DMS114 treated with DMSO at 0.1 percent for 48 hours (cell line): ENCODE measurements at regions not wholly inside any gene's neighbourhood (a gene's known extent, or its start where the extent isn't known, plus 50 kb on each side); places are given as distances from the start of the nearest gene placed in this dataset.
"Not testable (repeated sequence)": the region's sequence is repeated elsewhere in the genome, so short reads cannot be mapped to it uniquely, and the experiment has no call there.

Experiments
- DNase-seq: peaks from one replicate; lab custom pipeline; 2025; ENCODE audit not compliant: unreplicated experiment; lab: John Stamatoyannopoulos, UW

DNA sequence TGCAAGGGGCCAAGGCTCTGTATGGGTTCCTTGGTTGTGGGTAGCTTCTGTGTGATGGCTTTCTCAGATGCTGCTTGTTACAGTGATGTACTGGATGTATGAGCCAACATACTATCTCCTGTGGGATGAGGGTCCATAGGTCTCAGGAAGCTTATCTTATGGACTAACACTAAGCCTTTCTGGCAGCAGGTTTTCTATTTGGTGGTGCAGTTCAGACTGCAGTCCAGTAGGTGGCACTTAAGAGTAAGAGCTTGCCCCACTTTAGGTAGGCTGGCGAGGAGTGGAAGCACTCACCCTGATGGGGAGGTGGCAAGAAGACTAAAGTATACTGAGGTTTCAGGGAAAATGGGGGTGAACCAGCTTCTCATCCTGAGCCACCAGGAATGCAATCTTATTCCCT is 306.7 kb upstream of the MAOA start:
- no peak for DNase-seq

DNA sequence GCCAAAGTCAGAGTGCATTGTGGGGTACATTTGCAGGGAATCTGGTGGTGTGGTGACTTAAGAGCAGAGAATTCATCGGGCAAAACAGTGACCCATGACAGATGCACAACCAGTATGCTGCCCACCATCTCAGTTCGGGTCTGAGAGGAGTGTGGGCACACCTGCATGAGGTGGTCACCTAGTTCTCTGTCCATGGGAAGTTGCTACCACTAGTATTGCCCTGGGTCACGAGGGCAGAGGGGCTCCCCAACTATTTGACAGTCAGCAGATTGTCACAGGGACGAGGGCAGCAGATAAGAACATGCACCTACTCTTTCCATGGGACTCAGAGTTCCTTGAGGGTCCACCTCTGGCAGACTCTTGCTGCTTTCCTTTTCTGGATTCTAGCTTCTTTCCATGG is 305.2 kb upstream of the MAOA start:
- no peak for DNase-seq

DNA sequence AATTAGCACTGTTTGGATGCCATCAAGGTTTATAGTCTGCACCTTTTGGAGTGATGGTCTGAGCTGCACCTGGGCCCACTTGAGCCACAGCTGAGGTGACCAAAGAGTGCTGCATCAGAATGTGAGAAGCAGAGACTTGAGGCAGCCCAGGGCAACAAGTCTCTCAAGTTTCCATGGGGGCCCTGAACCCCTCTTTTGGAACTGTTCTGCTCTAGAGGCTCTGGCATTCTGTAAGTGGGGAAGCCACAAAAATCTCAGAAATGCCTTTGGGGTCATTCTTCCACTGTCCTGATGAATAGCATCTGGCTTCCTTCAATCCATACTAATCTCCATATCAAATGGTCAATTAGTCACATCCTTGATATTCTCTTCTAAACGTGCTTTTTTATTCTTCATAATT is 298.4 kb upstream of the MAOA start:
- DNase-seq = no peak

DNA sequence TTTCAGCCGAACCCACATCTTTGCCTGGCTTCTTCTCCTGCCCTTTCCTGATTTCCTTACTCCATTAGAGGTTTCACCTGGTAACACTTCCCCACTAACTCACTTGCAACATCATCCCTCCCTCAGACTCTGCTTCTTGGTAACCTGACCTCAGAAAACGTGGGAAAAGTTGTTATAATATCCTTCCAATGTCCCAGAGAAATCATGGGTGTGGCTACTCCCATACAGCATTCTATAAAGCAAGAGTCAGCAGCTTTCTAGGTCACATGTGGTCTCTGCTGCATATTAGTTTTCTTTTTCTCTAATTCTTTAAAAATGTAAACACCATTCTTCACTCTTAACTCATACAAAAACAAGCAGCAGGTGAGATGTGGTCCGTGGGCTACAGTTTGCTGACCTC is 283.1 kb upstream of the MAOA start:
- DNase-seq = no peak

DNA sequence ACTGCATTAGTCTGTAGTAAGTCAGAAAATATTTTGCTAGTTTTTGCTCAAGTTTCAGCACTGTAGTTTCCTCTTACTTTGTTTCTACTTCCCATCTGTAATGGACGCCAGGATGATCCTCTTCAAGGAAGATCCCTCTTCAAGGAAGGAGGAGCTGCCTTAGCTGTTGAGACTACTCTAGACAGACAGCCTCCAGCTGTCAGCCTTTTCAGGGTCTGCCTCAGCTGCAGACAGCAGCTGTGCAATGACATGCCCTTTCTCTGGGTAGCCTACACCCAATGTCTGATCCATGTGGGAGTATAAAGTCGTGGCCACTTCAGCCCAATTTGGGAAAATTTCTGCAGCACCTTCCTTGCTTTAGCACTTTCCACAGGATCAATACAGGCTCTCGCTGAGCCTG is 281.0 kb upstream of the MAOA start:
- DNase-seq = no peak

DNA sequence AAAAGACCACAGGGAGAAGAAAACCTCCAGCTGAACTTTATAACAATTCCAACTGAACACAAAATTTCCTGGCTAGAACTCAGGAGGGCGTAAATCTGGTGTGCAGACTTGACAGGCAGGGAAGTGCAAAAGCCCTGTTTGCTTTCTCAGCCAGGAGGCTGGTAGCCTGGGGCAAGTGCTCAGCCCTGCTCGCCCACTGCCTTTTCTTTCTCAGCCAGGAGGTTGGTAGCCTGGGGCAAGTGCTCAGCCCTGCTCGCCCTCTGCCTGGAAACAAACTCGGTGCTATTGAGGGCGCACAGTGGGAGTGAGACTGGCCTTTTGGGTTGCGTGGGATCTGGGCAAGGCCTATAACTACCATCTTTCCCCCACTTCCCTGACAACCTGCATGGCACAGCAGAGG is 275.4 kb upstream of the MAOA start:
- no peak for DNase-seq

DNA sequence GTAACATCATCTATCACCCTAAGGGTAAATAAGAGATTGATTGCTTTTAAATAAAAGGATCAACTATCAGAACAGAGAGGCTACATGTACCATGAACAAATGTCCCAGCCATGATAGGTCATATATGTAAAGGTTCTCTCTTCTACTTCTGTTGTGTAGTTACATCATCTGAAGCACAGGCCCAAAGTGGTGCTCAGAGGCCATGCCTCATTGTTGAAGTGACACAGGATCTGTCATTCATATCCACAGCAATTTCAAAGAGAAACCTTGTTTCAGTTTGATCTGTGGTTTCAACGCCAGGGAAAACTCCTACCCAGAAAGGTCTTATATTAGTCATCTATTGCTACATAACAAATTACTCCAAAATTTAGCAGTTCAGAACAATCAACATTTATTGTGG is 269.2 kb upstream of the MAOA start:
- DNase-seq = no peak

DNA sequence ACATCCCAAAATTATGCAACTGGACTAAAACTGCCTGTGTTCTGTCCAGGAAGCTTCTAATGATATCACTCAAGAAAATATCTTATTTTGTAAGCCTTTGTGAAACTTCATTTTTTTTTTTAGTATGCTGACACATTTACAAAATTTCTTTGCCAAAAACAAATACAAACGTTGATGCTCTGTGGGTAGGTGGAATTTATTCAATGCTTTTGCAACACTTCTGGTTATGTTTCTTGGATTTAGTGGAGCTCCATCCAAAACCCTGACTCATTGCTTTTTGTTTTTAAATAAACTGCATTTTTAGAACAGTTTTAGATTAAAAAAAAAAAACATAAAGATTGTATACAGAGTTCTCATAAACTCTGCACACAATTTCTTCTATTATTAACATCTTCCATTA is 250.9 kb upstream of the MAOA start:
- DNase-seq = no peak

DNA sequence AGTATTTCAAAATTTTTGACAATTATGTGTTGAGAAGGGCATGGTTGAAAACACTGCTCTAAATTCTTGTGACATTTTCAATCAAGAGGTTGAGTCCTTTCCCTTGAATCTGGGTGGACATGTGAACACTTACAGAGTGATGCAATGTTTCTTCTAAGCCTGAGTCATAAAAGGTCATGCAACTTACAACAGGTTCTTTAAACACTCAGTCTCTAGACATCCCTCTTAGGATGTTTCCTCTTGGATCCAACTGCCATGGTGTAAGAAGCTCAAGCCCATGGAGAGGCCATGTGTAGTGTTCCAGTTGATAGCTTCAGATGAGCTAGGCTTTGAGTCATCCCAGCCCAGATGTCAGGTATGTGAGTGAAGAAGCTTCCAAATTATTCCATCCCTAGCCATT is 232.2 kb upstream of the MAOA start:
- DNase-seq = no peak

DNA sequence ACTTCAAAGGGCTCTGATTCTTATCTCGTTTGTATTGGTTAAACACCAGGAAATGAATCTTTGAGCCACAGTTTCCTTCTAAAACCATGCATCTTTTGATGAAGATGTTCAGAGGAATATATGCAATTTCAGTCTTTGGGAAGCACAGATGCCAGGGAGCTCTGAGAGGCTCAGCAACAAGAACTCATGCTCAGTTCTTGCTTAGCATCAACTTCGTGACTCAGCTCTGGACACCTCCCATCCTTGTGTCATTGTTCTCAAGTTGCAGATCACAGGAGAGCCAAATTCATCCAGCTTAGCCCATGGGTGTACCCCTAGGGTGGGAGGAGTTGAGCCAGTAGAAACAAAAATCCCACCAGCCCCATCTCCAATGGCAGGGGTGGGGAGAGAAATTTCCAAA is 219.6 kb upstream of the MAOA start:
- no peak for DNase-seq

DNA sequence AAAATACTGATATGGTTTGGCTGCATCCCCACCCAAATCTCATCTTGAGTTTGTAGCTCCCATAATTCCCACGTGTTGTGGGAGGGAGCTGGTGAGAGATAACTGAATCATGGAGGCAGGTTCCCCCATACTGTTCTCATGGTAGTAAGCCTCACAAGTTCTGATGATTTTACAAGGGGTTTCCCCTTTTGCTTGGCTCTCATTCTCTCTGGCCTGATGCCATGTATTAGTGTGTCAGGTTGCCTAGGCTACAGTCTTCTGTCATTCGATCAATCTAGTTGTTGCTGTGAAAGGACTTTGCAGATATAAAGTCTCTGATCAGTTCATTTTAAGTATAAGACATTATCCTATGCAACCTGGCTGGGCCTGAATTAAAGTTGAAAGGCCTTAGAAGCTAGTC is 209.3 kb upstream of the MAOA start:
- DNase-seq = no peak

DNA sequence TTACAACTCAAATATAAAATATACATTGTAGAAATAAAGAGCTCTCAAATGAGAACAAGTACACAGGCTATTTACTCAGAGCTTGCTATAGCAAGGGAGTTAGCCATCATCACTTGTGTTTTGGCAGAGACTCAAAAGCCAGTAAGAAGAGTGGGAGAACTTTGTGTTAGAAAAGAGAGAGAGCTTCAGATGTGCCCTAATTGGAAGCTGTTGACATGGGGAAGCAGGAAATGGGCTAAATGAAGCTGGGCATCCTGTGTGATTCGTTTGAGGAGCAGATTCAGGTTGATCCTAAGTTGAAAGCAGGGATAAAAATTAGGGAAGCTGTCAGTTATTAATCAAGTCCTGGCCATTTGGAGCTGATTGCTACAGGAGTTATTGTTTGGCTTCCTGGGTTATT is 207.4 kb upstream of the MAOA start:
- DNase-seq = no peak

DNA sequence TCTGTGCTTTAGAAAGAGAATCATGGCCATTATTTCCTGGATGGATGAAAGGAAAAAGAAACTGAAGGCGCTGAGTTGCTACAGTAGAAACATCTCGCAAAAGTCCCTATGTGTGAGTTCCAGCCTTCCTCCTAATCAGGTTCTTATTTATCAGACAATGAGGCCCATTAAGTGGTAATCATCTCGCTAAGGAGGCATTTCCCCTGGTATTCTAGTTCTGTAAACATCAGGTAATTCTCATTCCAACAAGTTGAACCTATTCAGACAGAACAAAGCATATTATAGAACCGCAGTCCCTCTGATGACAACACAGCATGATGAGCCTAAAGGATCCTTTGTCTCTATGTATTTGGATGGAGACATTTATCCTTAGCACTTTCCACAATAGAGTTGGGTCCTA is 205.7 kb upstream of the MAOA start:
- no peak for DNase-seq

DNA sequence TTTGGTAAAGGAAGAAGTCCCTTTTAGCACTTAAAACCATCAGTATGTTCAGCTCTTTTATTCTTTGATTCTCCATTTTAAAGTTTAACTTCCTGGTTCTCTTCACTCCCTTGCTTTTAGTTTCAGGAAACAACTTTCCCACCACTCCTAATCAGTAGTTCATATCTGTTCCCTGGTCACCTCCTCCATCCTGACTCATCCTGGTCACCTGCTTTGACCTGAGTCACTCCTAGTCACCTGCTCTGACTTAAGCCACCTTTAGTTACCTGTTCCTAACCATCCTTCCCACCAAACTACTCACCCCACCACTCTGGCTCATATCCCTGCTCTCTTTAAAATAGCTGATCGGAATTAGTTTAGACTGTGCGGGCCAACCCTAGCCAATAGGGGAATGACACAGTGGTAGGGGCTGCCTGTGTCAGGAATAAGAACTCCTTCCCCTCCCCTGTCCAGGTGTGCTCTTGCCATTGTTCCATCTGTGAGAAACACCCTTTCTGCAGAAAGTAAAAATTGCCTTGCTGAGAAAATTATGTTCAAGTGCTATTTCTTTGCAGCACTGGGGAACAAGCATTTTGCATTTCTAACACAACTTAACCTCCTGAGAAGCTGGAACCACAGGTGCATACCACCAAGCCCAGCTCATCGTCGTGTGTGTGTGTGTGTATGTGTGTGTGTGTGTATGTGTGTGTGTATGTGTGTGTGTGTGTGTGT is 204.0 kb upstream of the MAOA start:
- DNase-seq = not testable (repeated sequence)

DNA sequence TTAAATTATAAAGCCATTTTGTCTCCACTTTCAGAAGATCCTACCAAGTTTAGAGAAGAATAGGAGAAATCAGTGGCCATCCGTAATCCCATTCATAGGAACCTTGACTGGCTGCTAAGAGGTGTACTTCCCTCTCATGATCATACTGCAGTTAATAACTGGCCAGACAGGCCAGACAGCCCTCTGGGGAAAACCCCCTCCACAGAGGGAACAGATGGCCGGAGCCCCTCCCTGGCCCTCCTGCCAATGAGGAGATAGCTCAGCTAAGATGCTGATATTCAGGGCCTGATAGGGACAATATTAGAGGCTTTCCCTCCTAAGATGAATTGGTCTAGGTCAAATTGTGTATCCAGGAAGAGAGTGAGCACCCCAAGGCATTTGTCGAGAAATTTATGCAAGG is 200.0 kb upstream of the MAOA start:
- no peak for DNase-seq

DNA sequence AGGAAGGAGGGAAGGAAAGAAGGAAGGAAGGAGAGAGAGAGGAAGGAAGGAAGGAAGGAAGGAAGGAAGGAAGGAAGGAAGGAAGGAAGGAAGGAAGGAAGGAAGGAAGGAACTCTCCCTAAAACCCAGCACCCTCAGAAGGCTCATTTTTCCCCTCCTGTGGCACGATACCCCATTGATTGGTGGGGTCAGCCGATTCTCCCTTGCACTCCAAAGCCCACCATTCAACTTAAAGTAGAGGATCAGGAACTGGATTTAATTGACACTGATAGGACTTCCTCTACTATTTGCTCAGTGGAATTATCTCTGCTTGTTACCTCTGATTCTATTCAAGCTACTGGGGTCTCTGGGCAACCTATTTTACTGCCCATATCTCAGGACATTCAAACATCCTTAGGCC is 199.2 kb upstream of the MAOA start:
- no peak for DNase-seq

DNA sequence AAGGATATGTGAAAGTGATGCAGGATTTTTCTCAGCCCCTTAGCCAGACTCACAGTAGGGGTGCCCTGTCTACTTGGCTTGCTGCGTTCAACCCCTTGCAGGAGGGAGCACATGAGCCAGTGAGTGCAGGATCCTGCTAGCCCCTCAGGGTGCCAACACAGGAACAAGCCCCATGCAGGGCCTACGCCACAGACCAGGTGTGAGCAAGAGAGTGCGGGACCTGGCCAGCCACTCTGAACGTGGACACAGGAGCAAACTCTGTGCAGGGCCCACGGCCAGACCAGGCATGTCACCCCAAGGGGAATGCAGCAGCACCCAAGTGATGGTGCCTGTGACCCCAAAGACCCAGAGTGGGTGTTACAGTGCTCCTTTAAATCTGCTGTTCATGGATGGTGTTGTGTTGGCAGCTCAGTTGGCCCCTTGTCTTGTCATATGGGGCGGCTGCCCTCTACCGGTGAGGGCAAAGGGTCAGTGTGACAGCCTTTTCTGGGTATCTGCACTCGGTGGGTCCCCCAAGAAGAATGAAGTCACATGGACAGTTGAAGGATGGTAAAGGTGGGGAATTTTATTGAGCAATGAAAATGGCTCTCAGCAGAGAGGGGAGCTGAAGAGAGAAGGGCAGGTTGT is 188.4 kb upstream of the MAOA start:
- DNase-seq = no peak

DNA sequence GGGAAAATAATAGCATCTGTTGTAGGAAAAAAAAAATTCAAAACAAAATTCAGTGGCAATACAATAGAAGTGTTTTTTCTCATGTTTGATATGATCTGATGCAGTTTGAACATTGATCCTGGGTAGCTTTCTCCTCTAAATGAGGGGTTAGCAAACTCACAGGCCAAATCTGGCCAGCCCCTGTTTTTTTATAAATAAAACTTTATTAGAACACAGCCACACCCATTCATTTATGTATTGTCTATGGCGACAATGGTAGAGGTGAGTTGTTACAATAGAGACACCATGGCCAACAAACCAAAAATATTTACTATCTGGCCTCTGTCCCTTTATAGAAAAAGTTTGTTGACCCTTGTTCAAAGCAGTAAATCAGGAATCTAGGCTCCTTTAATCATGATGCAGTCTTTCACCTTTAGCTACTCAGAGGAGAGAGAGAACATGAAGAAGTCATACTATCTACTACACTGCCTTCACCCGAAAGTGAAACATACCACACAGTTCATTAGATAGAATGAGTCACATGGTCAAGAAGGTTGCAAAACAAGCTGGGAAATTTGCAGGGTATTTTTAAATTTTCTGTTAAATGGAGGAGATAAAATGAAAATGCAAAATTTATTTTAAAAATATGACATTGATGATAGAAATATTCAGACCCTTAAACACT is 186.6 kb upstream of the MAOA start:
- DNase-seq = no peak

DNA sequence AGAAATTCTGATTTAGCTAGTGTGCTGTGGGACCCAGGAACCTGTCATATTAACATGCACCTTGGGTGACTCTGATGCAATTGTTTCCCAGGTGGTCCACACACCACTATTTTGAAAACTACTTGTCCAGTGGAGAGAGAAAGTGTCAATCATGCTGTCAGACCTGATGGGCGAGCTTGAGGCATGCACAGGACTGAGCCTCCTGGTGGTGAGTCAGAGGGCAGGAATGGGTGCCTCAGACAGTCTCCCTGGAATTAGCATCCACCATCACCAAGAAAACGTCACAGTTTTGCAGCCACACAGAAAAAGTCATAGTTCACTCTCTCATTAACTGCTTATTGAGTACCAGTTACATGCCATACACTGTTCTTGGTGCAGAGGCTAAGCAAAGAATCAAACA is 181.8 kb upstream of the MAOA start:
- DNase-seq = no peak

DNA sequence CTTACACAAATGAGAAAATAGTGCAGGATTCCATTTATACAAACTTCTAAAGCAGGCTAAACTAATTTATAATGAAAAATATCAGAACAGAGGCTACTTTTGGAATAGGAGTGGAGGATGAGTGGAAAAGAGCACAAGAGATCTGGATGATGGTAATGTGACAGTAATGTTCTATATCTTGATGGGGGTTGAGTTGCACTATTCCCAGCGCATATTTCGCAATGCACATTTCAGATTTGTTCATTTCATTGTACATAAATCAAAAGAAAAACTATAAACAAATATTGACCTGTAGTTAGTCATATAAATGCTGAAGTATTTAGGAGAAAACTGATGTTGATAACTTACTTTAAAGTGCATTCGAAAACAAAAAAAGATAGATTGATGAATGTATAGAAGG is 177.0 kb upstream of the MAOA start:
- DNase-seq = no peak

DNA sequence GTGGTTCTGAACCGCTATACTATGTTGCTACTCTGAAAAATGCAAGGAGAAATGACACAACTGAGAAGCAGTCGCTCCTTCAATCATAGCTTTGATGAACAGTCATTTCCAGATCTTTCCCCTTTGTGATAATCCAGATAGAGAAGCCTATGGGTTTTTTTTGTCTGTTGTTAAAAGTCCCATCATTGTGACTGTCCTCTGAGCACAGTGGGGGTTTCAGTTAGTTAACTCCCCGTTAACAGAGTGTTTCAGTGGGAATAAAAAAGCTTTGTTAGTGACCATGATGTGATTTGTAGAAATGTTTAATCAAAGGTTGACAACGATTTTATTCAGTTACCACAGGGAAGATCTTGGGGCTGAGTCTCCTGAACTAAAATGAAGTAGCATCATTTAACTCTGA is 176.2 kb upstream of the MAOA start:
- no peak for DNase-seq

DNA sequence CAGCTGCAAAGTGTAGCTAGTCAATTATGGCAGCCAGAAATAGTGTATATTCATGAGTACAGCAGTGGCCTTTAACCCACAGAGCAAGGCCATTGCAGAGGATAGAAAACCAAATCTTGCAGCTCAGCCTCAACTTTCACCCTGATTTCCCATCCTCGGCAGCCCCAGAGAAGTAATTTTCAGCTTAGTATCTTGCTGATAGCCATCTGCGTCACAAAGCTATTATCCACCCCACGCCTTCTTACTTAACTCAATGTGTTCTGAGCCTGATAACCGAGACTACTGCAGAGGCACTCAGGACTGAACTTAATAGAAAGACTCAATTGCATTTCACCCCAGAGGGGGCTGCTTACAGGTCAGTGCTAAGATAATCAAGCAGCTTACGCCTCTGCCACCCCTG is 174.5 kb upstream of the MAOA start:
- DNase-seq = no peak

DNA sequence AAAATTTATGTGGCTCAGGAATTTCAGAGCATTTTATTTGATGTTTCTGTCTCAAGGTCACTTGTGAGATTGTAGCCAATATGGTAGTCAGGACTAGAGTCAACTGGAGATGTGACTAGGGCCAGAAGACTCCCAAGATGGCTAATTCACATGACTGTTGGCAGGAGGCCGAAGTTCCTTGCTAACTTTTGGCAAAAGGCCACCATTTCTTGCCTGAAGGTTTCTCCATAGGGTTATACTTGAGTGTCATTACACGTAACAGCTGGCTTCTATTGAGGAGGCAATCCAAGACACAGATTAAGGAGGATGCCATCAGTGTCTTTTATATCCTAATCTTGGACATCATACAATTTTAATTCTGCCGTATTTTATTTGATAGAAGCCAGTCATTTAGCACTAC is 162.3 kb upstream of the MAOA start:
- no peak for DNase-seq
